Stimulated activated CD4-positive, alpha-beta T cell treated with anti-CD3 and anti-CD28 coated beads, Interleukin-15, amount 100 ng/mL, for 24 hours (primary cell): ENCODE measurements at regions not wholly inside any gene's neighbourhood (a gene's known extent, or its start where the extent isn't known, plus 50 kb on each side); places are given as distances from the start of the nearest gene placed in this dataset.
"Not testable (repeated sequence)": the region's sequence is repeated elsewhere in the genome, so short reads cannot be mapped to it uniquely, and the experiment has no call there.

Source experiments
- DNase-seq: peaks from one replicate; pipeline ENCODE4 v3.0.0-alpha.2; 2020

DNA sequence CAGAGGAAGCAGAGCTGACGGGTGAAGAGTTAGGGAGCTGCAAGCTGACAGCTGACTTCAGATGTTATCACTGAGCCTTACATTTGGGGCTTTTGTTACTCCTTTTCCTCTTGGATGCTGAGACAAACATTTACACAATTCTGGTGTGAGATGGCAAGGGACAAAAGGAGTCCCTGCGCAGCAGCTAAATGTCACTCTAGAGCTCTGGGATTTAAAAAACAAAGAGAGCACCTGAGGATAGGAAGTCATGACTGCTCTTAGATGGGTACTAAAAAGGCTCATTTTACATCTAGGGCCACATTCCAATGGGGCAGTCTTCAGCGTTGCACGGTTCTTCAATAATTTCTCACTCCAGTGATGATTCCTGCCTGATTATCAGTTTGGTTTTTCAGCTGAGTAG, 204.5 kb downstream of the RAB38 start:
- DNase-seq, result no peak

DNA sequence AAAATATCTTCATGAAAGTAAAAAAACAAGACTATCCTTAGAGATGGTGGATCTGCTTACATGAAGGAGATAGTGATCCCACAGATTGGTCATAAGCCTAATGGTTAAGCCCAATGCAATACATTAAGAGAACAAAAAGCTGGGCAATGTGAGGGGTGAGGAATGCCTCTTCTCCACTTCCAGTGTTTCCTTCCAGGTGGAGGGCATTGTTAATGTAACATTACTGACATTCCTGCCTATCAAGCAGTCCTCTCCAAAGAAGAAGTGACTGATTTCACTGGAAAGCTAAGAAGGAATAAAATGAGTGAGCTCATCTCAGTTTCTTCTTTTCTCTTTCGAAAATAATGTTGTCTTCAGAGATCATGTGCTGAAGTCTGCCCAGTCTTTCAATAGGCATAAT, 207.8 kb downstream of the RAB38 start:
- no peak for DNase-seq

DNA sequence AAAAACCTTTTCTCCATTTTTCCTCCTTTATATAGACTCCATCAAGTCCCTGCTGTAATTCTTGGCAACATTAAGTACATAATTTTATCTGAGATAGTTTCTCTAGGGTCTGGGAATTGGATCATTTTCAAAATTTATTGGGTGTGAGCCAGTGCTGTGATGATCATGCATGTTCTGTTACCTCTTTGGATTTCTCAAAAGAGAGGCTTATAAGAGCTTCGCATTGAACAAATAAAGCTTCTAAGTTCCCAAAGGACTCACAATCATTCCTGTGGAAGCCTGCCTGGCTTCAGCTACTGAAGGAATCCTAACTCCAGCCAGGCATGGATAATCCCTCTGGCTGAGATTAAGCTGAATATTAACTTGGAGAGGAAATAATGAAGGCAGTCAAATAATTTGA, 208.5 kb downstream of the RAB38 start:
- no peak for DNase-seq

DNA sequence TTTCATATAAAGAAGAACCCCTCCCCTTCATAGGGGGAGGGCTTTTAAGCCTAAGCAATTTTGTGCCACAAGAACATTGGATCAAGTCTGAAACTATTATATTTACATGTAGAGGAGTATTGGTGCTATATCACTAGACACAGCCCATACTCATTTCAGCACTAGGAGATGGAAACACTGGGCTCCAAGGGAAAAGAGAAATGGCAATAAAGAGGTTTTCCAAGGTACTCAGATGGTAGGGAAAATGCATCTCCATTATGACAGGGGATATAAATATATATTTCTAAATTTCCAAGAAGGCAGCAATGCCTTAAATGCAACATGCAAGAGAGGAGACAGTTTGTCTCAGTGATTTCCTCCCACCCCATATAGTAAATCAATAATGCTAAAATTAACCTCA, 209.0 kb downstream of the RAB38 start:
- DNase-seq, result no peak

DNA sequence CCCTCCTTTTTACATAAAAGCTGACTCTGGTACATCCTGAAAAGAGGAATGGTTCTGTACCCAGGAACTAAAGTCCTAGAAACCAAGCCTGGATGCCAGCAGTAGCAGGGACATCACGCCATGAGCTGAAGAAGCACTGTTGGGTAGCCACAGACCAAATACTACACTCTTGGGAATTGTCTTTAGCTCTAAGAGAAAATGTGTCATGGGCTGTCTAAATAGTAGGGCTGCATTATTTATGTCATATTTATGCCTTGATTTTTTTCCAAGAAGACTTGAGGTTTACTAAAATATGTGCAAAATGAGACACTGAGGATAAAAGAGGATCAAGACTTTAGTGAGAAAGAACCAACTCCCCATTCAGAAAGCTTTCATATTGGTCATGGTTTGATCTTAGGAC, 213.6 kb downstream of the RAB38 start:
- DNase-seq, result no peak

DNA sequence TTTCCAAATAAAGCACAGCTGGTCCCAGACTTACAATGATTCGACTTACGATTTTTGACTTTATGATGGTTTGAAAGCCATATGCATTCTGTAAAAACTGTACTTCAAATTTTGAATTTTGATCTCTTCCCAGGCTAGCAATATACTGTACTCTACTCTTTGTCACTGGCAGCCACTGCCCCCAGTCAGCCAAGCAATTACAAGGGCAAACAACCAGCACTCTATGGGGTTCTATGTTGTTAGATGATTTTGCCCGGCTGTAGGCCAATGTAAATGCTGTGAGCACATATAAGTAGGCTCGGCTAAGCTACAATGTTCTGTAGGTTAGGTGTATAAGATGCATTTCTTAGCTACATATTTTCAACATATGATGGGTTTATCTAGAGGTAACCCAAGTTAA, 217.3 kb downstream of the RAB38 start:
- no peak for DNase-seq

DNA sequence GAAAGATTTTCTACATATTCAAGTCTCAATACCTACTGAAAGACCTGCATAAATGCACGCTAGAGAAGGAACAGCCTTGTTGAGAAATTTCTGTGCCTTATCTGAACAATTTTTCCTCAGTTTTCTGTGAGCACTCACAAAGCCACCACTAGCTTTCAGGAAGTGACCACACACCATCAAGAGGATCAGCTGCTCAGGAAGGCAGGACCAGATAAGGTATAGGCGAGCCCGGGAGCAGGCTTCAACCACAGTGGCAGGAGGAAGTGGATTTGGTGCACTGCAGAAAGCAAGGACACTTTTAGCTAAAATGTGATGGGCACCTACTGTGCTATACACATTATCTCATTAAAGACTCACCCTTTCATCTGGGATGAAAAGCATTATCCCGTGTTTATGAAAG, 220.8 kb downstream of the RAB38 start:
- DNase-seq, result no peak

DNA sequence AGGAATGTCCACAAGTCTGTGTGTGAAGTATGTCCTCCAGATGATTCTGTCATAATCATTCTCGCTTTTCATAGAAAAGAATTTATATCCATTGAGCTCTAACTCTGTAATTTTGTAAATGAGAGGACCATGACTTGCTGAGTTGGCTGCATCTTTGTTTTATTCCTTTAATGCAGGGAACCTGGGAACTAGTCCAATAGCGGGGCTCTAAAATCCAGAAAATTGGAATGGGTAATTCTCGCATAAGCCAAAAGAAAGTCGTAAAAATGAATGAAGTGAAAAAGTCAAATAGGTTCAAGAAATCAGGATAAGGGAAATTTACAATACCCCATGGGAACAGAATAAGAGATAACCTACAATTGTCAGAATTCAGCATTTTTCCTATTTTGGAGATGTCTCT, 232.5 kb downstream of the RAB38 start:
- no peak for DNase-seq

DNA sequence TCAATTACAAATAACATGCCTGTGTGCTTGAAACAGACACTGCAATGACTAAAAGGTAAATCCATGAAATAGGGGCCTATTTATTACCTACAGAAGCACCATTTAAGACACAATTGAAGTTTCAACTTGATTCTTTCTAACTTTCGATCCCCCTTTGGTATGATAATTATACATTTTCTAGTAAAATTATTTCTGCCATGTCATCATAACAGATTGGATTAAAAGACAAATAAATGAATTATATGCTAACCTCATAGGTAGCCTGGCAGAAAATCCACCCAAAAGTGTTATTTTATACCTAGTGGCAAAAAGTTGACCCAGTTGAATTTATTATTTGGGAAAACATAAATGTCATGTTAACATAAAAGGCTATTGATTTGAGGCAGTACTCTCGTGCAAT, 241.1 kb downstream of the RAB38 start:
- no peak for DNase-seq

DNA sequence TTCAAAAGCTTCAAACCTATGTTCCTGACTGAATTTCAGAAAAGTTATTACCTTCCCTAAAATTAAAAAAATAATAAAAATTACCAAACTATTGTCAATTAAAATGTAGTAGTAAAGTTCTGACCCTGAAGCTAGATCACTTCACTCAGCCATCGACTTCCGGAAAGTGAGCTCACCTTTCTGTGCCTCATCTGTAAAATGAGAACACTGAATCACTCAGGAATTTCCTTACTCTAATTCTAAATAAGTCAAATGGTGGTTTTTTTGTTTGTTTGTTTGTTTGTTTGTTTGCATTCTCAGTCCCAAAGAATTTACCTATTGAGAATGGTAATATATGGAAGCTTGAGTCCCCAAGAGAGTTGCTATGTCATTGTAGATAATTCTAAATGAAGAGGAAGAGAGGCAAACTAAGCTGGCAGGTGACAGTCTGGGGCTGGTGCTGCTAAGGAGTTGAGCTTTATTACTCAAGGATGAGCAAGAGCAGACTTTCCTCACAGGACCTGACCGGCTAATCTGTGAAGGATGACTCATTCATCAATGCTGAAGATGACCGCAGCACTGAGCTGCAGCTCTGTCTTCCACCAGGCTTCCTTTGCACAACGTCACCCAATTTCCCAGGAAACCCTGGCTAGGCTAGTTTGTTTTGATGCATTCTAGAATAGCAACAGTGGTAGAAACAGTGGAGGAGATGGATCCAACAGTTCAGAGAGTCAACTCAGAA, 248.8 kb downstream of the RAB38 start:
- DNase-seq, result no peak

DNA sequence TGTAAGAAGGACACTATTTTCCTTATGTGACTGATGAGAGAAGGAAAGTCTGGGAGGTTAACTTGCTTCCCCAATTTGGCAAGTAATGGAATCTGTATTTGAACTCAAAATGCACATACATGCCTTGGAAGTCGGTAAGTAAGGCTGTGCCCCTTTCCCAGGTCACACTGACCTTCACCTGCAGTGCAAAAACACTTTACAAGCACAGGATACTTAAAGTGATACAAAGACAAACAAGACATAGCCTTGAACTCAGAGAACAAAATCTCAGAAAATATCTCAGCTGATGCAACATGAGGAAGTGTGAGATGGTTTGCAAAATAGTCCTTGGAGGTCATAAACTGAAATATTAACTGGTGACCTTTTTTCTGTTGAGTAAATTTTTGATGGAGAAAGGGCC, 251.1 kb downstream of the RAB38 start:
- no peak for DNase-seq

DNA sequence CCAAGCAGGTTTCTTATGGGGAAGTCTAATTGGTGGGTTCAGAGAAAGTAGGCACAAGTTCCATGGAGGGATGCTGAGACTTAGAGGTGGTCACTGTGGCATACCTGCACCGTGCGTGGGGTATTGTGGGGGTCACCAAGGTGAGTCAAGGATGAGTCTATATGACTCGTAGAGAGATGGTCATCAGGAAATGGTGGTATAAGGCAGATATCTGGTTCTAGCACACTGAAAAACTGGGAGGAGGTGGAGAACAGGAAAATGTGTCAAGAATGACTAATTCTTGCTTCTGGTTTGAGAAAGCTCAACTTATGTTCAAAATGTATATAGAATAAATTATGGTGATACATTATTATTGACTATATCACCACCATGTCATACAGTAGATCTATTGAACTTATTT, 258.1 kb downstream of the RAB38 start:
- no peak for DNase-seq

DNA sequence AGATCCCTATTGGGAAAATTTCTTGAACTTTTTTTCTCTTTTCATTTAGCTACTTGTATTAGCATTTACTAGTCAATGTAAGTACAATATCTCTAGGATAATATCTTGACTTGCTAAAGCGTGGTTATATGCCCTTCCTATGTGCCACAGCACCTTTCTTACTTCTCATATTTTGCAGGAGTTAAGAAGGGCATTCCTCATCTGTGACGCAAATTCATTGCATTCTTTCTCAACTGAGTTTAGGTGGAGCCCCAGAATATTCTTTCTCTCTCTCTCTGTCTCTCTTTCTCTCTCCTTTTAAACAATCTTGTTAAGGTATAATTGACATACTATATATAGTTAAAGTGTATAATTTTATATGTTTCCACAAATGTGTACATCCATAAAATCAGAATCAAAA, 266.1 kb downstream of the RAB38 start:
- no peak for DNase-seq

DNA sequence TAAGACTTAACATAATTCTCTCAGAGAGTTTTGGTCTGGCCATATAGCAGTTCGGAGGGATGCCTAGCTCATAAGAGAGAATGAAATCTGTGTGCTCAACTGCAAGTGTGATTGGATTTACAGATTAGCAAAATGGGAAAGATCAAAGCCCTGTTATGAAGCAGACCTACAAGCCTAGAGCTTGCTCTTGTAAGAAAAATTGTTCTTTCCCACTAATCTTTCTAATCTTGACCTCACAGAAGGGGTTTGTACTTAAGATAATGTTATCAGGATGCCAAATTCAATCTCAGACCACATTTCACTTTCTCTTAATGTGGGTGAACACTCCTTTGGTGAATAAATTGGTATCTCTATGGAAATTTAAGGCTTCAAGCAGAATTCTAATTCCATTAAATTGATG, 267.2 kb downstream of the RAB38 start:
- DNase-seq, result no peak

DNA sequence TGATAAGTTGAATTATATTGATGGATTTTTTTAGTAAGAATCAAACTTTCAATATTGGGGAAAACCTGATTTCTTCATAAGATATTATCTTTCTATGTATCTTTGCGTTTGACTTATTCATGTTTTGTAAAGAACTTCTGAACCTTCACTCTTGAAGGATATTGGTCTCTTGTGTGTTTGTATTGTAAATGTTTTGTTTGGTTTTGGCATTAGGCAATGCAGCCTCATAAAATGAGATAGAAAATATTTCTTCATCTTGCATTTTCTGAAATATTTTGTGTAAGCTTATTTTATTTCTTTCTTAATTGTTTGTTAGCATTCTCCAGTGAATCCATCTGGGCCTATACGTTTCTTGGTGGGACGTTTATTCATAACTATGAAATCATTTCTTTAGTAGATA, 271.9 kb downstream of the RAB38 start:
- DNase-seq, result no peak

DNA sequence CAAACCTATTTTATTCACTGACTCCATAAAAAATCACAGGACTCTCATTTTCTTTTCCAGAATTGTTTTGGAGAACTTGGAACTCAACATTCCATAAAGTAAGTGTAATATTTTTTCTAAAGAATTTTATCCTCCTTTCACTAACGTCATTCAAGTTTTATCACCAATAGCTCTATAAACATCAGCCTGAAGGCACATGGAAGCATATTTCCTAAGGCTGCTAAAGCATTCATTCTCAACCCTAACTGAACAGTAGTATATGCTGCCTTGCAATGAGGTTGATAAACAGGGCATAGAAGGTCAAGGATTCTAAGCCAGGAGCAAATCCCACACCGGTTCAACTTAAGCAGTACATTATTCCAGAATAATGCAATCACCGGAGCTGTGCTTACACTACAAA, 273.9 kb downstream of the RAB38 start:
- DNase-seq, result no peak

DNA sequence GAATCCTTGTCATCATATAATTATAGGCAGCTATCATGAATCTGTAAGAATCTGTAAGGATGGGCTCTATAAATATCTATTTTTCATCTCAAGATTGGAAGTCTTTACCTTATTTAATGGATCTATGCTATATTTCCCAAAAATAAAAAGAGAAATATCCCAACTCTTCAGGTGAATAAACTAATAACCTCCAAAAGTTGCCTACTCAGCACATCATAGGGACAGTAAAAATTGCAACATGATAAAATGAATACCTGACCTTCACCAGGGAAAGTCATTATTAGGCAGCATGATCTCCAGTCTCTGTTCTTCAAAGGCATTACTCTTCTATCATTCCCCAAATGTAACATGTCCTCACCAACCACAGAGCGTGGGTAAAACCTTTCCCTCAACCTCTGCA, 277.3 kb downstream of the RAB38 start:
- no peak for DNase-seq

DNA sequence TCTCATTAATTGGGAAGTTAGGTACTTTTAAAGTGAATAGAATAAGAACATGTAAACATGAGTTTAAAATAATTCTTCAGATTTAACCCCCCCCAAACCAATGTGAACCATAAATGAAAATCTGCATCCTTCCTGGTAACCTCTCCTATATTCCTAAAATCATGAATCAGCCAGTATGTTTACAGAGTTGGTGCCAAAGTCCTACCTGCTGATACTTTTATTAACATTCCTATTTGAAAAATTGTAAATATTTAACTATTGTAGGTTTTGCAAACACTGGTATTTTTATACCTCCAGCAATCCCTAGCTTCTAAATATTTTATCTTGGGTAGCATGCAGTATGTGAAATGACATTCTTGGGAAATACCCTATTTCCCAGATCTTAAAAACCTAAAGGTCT, 278.2 kb downstream of the RAB38 start:
- no peak for DNase-seq

DNA sequence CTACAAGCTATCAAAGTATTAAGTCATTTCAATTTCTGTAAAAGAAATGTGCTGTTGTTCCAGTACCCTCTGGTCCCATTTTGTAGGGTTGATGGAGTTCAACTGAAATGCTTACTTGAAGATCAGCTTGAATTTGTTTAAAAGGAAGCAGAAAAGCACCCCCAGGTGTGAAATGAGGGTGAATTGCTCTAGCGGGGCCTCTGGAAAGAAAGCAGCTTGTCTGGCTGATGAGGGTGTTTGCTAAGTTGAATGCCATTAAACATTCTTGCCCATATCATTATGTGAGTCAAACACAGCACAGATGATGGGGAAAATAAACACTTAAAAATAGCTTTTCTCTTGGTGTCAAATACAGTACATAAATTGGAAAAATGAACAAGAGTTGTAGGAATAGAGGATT, 280.3 kb downstream of the RAB38 start:
- DNase-seq, result no peak

DNA sequence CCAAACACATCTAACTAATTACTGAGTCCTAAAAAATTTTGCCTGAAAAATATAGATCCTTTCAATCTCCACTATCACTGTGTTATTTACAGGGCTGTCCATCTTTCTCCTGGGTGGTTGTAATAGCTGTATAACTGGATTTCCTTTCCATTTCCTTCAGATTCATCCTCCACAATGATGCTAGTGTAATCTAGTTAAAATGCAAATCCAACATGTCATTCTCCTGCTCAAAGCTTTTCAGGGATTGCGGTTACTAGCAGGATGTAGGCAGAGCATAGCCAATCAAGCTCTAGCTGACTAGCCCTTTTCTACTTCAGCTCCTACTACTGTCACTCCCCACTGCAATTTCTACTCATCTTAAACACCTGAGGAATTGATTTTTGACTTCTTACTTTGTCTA, 283.0 kb downstream of the RAB38 start:
- DNase-seq, result no peak

DNA sequence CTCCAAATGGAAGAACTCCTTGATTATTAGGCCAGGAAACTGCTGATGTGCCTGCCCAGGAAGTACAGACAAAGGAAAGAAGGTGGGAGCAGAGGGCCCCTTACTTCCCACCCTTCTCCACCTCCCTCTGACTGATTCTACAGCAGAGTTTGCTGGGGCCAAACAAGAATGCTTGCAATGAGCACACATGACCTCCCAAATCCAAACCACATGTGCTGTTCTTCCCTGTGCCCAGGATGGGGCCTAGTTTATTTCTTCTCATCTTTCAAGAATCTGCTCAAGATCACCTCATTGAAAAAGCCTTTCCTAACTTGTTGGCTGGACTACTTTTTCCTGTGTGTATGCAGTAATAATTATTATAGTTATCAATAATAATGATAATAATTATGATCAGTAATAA, 286.1 kb downstream of the RAB38 start:
- DNase-seq, result no peak

DNA sequence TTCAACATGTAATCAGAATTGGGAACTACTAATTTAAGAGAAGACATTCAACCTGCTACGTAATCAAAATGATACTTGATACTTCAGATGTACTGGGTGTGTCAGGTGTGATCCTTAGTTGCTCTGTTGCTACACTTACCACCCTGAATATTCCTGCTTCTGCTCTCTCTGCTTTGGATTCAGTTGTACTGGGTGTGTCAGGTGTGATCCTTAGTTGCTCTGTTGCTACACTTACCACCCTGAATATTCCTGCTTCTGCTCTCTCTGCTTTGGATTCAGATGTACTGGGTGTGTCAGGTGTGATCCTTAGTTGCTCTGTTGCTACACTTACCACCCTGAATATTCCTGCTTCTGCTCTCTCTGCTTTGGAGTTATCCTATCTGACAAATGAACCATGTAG, 290.2 kb downstream of the RAB38 start:
- not testable (repeated sequence) for DNase-seq

DNA sequence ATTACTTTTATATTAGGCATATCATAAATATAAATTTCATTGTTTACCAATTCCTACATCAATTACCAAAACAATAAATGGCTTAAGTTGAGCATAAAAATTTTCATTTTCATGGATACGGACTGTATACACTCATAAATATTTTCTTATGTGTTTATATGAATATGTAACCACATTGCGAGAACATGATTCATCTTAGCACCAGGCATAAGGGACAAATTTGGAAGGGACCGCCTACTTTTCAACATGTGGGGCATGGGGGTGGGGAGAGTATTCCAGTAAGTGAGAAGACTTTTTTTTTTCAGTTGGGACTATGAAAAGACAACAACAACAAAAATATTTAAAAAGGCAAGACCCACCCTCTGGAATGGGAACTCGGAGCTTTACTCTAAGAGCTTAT, 296.1 kb downstream of the RAB38 start:
- DNase-seq, result no peak

DNA sequence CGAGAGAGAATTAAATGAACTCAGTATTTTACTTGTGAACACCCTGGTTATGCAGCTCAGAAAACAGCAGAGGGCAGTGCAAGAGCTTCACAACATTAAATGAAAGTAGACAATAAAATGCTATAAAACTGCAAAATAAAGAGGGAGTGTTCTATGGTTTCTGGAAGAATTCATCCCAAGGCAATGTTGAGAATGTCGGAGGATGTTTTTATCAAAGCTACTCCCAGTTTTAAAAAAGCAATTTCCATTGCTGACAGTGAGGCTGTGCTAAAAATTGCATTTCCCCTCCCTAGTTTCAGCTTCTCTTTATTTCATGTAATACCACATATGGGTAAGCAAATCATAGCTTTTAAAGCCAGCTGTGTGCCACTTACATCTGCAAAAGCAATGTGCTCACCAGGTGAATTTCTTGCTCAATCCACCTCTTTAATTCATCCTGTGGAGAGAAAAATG, 296.8 kb downstream of the RAB38 start:
- DNase-seq, result peak; percentile 5

DNA sequence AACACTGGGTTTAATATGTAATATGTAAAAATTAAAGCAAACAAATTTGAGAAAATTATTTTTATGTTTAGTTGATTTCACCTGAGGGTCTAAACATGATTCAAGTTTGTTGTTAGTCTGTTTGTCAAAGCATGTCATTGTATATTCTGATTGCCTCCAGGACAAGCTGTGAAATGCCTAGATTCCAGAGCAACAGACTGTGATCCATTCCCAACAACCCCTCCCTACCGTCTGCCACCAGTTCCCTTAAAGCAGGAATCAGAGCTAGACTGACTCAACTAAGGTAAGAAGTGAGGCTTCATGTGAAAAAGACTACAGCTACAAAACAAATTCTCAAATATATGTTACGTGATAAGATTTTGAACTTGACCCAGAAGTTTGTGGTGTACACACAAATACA, 304.2 kb downstream of the RAB38 start:
- DNase-seq, result no peak

DNA sequence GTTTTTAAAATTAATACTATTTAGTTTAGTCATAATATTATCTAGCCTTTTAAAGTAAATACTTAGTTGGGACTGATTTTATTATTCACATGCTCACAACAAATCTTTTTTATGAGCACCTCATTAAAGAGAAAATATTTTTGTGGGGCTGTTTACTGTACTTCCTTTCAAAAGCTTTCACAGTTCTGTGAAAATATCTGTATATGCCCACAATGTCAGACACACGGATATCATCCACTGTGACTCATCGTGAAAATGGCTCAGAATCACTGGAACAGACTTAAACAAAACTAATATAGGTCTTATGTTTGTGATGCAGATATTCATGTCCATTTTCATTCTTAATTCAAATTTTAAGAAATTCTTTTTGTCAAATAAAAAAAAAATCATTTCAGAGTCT, 305.2 kb downstream of the RAB38 start:
- DNase-seq, result no peak
